H1 (cell line): ENCODE measurements at regions not wholly inside any gene's neighbourhood (a gene's known extent, or its start where the extent isn't known, plus 50 kb on each side); places are given as distances from the start of the nearest gene placed in this dataset.

Experiments used
- POLR2A ChIP-seq, 2 experiments: IDR thresholded peaks; 1 replicate in 1 of 2; 2 replicates in 1 of 2; pipeline ENCODE4 v1.6.1; 2011; ENCODE audit warnings: low read depth in 2 of 2, low read length in 2 of 2, mild to moderate bottlenecking in 2 of 2; ENCODE audit errors: control extremely low read depth in 1 of 2
- TAF1 ChIP-seq: IDR thresholded peaks from 2 replicates; pipeline ENCODE4 v1.6.1; 2011; ENCODE audit warnings: mild to moderate bottlenecking, low read depth, low read length

GRCh38 chr5:135085133-135085935, 51.3 kb upstream of the PITX1 start:
- TF ChIP-seq TAF1 (no peak), POLR2A (IDR thresholded peaks at IDR 0.05; ENCODE audit: control extremely low read depth in 1 of 2, low read depth in 2 of 2, low read length in 2 of 2) (no peak)
